Heart right ventricle (tissue), 16 donors: ENCODE measurements at regions not wholly inside any gene's neighbourhood (a gene's known extent, or its start where the extent isn't known, plus 50 kb on each side); places are given as distances from the start of the nearest gene placed in this dataset.
"Not testable (repeated sequence)": the region's sequence is repeated elsewhere in the genome, so short reads cannot be mapped to it uniquely, and the experiment has no call there.

Experiments
- ATAC-seq, 8 donors: fragments of 200-7000 bp; cut with Tn5 transposase; one replicate each; pipeline ENCODE4 v1.9.1; 2020; ENCODE audit warnings: mild to moderate bottlenecking in 8 of 8, moderate library complexity in 8 of 8, moderate number of reproducible peaks in 1 of 8
- DNase-seq, 2 donors: peaks; one replicate each; pipeline ENCODE4 v3.0.0-alpha.2; 2020
- H3K27ac ChIP-seq, 10 donors: fragments of 200-600 bp; sonication (generic) in 2 of 10; one replicate each; pipeline versions ENCODE4 v1.5.0 to v1.8.0; 2020 to 2022; ENCODE audit warnings: mild to moderate bottlenecking in 3 of 10
- H3K27me3 ChIP-seq, 7 donors: fragments of 200-600 bp; one replicate each; pipeline ENCODE4 v1.8.0; 2021 to 2022; ENCODE audit warnings: mild to moderate bottlenecking in 2 of 7
- H3K36me3 ChIP-seq, 9 donors: fragments of 200-600 bp; sonication (generic) in 1 of 9; one replicate each; pipeline versions ENCODE4 v1.5.0 to v1.8.0; 2020 to 2022; ENCODE audit warnings: mild to moderate bottlenecking in 2 of 9
- H3K4me1 ChIP-seq, 9 donors: fragments of 200-600 bp; sonication (generic) in 1 of 9; one replicate each; pipeline versions ENCODE4 v1.5.0 to v1.8.0; 2020 to 2022; ENCODE audit warnings: mild to moderate bottlenecking in 4 of 9
- H3K4me3 ChIP-seq, 10 donors: fragments of 200-600 bp; sonication (generic) in 2 of 10; one replicate each; pipeline versions ENCODE4 v1.5.0 to v1.8.0; 2020 to 2022; ENCODE audit warnings: mild to moderate bottlenecking in 7 of 10, moderate library complexity in 2 of 10
- H3K9me3 ChIP-seq, 11 donors: fragments of 200-600 bp in 10 of 11; sonication (generic) in 2 of 11; one replicate each; pipeline versions ENCODE4 v1.5.0 to v1.8.0; 2013 to 2022; ENCODE audit warnings: mild to moderate bottlenecking in 2 of 11, control low read depth in 1 of 11, moderate library complexity in 1 of 11
- CTCF ChIP-seq, 9 donors: fragments of 200-600 bp; sonication (generic) in 2 of 9; IDR thresholded peaks; one replicate each; pipeline versions ENCODE4 v1.5.0 to v1.8.0; 2021 to 2022; ENCODE audit warnings: antibody characterized with exemption in 9 of 9, mild to moderate bottlenecking in 5 of 9, moderate library complexity in 1 of 9
- WGBS, 2 donors: extraction: QIAGEN DNeasy Blood & Tissue Kit; methylation state at CpG; one replicate each; pipeline ENCODE4 v1.1.7; 2013; ENCODE audit warnings: inconsistent platforms in 1 of 2; 5-methylcytosine and 5-hydroxymethylcytosine counted together
- intact Hi-C, 10 donors: fragments of 100-400 bp; cut with DNase I; formaldehyde crosslinking; loops; one replicate each; pipeline versions ENCODE4 v1.11.1 to v1.14.2; 2022
- donor health status: Arrhythmogenic right ventricular cardiomyopathy.
- donor health status: ischemic (EF 13 %, LVEDD 7.1; RV severe dilation, severe dysfunction).
- donor health status: healthy with polysubstance abuse.
- donor health status: DM: no; HTN: yes; CAD: no.
- donor health status: DM: no; HTN: no; CAD: no.
- donor health status: ischemic (EF 25% LVEDD 6.9; RV normal size, moderate dysfunction).
- donor health status: ischemic (EF 25% LVEDD 5.7; RV mildly dilated, moderate dysfunction).
- donor health status: healthy.
- donor health status: DM: yes; HTN: yes; CAD: no.
- donor health status: Ischemic cardiomyopathy.
- donor health status: ischemic (EF 35%, LVEDD 5.7; RV mildly dilated, moderate dysfunction).
- donor health status: nonischemic (EF 11% LVEDD 7.7; RV severe dilation, severe dysfunction).
- donor health status: DM: yes; HTN: yes; CAD: no.
- donor health status: PGD.
- donor health status: ischemic (EF 29% LVEDD 5.4; RV normal size, mild dysfunction).
- donor health status: nonischemic (EF 23%, LVEDD 6.1; RV moderate dilation, normal function).

DNA sequence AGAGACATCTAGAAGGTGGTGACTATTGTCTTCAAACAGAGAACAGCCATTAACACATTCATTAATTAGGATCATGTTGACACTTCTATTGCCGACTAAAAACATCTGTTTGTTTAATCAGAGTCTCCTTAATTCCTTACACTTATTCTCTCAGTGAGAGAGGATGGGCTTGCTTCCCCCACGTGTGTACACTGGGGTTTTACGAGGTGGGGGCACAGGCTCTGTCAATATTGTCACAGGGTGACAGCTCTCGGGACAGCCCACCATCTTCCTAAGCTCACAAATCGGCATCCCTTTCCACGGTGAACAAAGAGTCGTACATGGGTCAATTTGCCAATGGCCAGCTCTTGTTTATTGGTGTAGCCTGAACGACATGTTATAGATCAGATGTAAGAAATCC lies 413.2 kb downstream of the MIAT start:
- intact Hi-C loops, result no loop called here
- no peak for ATAC-seq
- Histone ChIP-seq H3K27ac (no peak overlapping the region), H3K27me3 (peaks cover 0 to 69% (median 54%) of the 10 kb centered on the region in 7 donors), H3K36me3 (no peaks in the 10 kb centered on the region), H3K4me1 (no peaks in the 10 kb centered on the region), H3K4me3 (no peak overlapping the region), H3K9me3 (no peaks in the 10 kb centered on the region)
- no peak for DNase-seq
- 56 to 62% methylated on average over 8 of the region's 8 CpGs for WGBS, 2 donors
- no peak for TF ChIP-seq CTCF (IDR thresholded peaks at IDR 0.05)

- TF ChIP-seq CTCF (IDR thresholded peaks at IDR 0.05), result no peak
- intact Hi-C loops, result no loop called here
- ATAC-seq (no peak), DNase-seq (no peak)
- peaks cover 0 to 4% (median 0%) of the 10 kb centered on the region in 11 donors for H3K9me3 ChIP-seq
- H3K27me3 ChIP-seq, result peaks cover 0 to 81% (median 57%) of the 10 kb centered on the region in 7 donors
- 60 to 64% methylated on average over 12 of the region's 12 CpGs for WGBS, 2 donors
- H3K4me1 ChIP-seq, result no peaks in the 10 kb centered on the region
- no peaks in the 10 kb centered on the region for H3K36me3 ChIP-seq
- no peak overlapping the region for H3K27ac ChIP-seq
- H3K4me3 ChIP-seq, result no peak overlapping the region
Observed at GRCh38 chr22:27073601-27074425, 416.4 kb downstream of the MIAT start.

DNA sequence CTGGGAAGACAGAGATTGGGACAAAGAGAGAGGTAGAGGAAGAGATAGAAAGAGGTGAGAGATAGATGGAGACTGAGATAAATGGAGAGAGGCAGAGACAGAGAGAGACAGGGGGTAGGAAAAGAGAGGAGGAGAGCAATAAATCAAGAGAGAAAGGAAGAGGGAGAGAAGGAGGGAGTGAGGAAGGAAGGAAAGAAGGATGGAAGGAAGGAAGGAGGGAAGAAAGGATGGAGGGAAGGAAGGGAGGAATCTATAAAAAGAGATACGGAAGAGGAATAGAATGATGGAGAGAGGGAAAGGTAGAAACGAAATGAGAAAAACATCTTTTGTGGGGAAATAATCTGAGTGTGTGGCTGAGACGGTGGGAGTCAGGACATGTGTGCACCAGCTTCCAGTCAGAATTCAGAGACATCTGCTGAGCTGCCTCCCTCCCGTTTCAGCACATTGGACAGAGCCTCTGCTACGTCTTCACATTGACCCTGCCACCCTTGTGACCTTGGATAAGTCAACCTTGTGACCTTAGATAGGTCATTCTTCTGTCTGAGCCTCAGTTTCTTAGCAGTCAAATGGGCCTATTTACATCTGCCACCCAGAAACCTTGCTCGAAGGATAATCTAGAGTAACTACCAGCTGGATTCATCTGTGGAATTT lies 417.8 kb downstream of the MIAT start:
- no peak overlapping the region for H3K4me3 ChIP-seq
- H3K36me3 ChIP-seq, result no peaks in the 10 kb centered on the region
- H3K27ac ChIP-seq, result no peak overlapping the region
- 60% methylated on average over 6 of the region's 6 CpGs for WGBS, 2 donors
- ATAC-seq (no peak), DNase-seq (no peak)
- intact Hi-C loops, result no loop called here
- H3K4me1 ChIP-seq, result no peaks in the 10 kb centered on the region
- TF ChIP-seq CTCF (IDR thresholded peaks at IDR 0.05), result no peak
- H3K27me3 ChIP-seq, result peaks cover 0 to 86% (median 60%) of the 10 kb centered on the region in 7 donors
- H3K9me3 ChIP-seq, result peaks cover 0 to 4% (median 0%) of the 10 kb centered on the region in 11 donors

DNA sequence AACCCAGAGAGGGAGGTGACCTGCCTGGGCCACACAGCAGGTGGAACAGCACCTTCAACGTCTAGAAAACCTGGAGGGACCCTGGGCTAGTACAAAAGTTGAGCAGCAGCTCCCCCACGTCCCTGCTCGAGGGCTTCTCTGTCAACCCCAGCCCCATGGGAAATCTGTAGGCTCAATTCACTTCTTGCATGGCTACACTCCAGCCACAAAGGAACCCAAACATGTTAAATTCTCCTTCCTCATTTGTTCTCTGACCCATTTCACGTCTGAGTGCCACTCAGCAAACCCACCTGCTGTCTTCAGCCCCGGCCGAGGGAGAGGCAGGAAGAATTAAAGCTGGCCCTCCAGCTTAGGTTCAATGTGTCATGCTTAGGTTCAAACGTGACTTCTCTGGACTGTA lies 418.5 kb downstream of the MIAT start:
- intact Hi-C loops, result no loop called here
- ATAC-seq, result no peak
- H3K27ac ChIP-seq, result no peak overlapping the region
- H3K4me1 ChIP-seq, result no peaks in the 10 kb centered on the region
- DNase-seq, result no peak
- WGBS, 2 donors, result 40 to 42% methylated on average over 7 of the region's 7 CpGs
- peaks cover 0 to 85% (median 57%) of the 10 kb centered on the region in 7 donors for H3K27me3 ChIP-seq
- H3K36me3 ChIP-seq, result no peaks in the 10 kb centered on the region
- TF ChIP-seq CTCF (IDR thresholded peaks at IDR 0.05), result no peak
- H3K9me3 ChIP-seq, result peaks cover 0 to 4% (median 0%) of the 10 kb centered on the region in 11 donors
- H3K4me3 ChIP-seq, result no peak overlapping the region

- H3K4me1 ChIP-seq, H3K36me3 ChIP-seq, H3K4me3 ChIP-seq, intact Hi-C loops, DNase-seq, H3K27ac ChIP-seq, ATAC-seq, H3K9me3 ChIP-seq: not testable (repeated sequence)
- H3K27me3 ChIP-seq, result peaks cover 0 to 81% (median 42%) of the 10 kb centered on the region in 7 donors
- WGBS, 2 donors, result 86 to 87% methylated on average over 3 of the region's 3 CpGs
Observed at GRCh38 chr22:27078064-27078463, 420.7 kb downstream of the MIAT start.
